A549 (cell line): ENCODE measurements at regions not wholly inside any gene's neighbourhood (a gene's known extent, or its start where the extent isn't known, plus 50 kb on each side); places are given as distances from the start of the nearest gene placed in this dataset.

ENCODE experiments used
- BHLHE40 ChIP-seq: IDR thresholded peaks from 2 replicates; pipeline ENCODE4 v1.6.1; 2012; ENCODE audit warnings: low read depth, low read length, inconsistent platforms
- CEBPB ChIP-seq, 2 experiments: fragments of >200 bp in 1 of 2; sonication (Bioruptor Twin) in 1 of 2; formaldehyde crosslinking in 1 of 2; IDR thresholded peaks; 2 replicates each; pipeline ENCODE4 v1.6.1; 2012 to 2016
- CTCF ChIP-seq: fragments of >200 bp; sonication (Bioruptor Twin); formaldehyde crosslinking; IDR thresholded peaks from 3 replicates; pipeline ENCODE4 v1.5.1; 2016
- EP300 ChIP-seq, 2 experiments: fragments of >200 bp; sonication (Bioruptor Twin); formaldehyde crosslinking; IDR thresholded peaks; 2 replicates in 1 of 2; 3 replicates in 1 of 2; pipeline ENCODE4 v1.6.1; 2016 to 2017
- JUN ChIP-seq, 2 experiments: fragments of >200 bp; sonication (Bioruptor Twin); formaldehyde crosslinking; IDR thresholded peaks; 2 replicates in 1 of 2; 3 replicates in 1 of 2; pipeline ENCODE4 v1.6.1; 2016 to 2017
- POLR2A ChIP-seq: IDR thresholded peaks from 2 replicates; pipeline ENCODE4 v1.6.1; 2012; ENCODE audit warnings: mild to moderate bottlenecking, low read length
- RCOR1 ChIP-seq: fragments of 150-350 bp; IDR thresholded peaks from 2 replicates; pipeline ENCODE4 v1.6.1; 2014; ENCODE audit warnings: antibody characterized with exemption, low read length, low read depth
- REST ChIP-seq: fragments of 200-600 bp; sonication (generic); IDR thresholded peaks from 2 replicates; pipeline ENCODE4 v1.6.1; 2016; ENCODE audit warnings: antibody characterized with exemption, mild to moderate bottlenecking, moderate library complexity
- SREBF2 ChIP-seq: fragments of 450-650 bp; IDR thresholded peaks from 2 replicates; pipeline ENCODE4 v1.6.1; 2014; ENCODE audit warnings: mild to moderate bottlenecking, moderate library complexity
- USF2 ChIP-seq: fragments of 450-650 bp; IDR thresholded peaks from 2 replicates; pipeline ENCODE4 v1.6.1; 2014; ENCODE audit warnings: antibody characterized with exemption

GRCh38 chr7:110308791-110309190, 782.1 kb upstream of the LRRN3 start:
- TF ChIP-seq CTCF, result no peak
- TF ChIP-seq REST, result no peak
- TF ChIP-seq USF2, result no peak
- no peak for TF ChIP-seq BHLHE40
- TF ChIP-seq JUN (IDR thresholded peaks at IDR 0.05), result no peak
- no peak for TF ChIP-seq POLR2A
- TF ChIP-seq RCOR1, result no peak
- TF ChIP-seq EP300 (IDR thresholded peaks at IDR 0.05), result no peak
- TF ChIP-seq SREBF2, result no peak
- no peak for TF ChIP-seq CEBPB (IDR thresholded peaks at IDR 0.05)
